COR-L47 (cell line): ENCODE measurements at regions not wholly inside any gene's neighbourhood (a gene's known extent, or its start where the extent isn't known, plus 50 kb on each side); places are given as distances from the start of the nearest gene placed in this dataset.
"Not testable (repeated sequence)": the region's sequence is repeated elsewhere in the genome, so short reads cannot be mapped to it uniquely, and the experiment has no call there.

Experiments
- DNase-seq: peaks from one replicate; lab custom pipeline; 2025; lab: John Stamatoyannopoulos, UW

DNA sequence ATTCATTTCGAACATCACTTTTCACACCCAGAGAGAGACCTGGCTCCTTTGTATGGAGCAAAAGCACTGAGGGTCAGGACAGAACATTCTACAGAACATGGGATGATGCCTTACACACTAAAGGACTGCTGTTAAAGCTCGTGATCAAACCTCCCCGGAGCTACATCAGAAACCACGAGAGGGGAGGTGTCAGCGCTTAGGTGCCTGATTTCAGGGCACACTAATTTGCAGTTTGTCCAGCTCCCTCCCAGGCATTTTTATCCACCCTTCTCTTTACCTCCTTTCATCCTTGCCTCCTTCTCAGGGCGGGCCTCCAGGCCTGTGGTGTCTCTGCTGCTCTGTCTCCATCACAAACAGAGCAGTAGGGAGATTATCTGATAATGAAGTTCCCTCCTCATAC is 127.5 kb downstream of the VPREB1 start:
- no peak for DNase-seq

GRCh38 chr22:22374163-22374562 is 129.6 kb downstream of the VPREB1 start:
- no peak for DNase-seq

DNA sequence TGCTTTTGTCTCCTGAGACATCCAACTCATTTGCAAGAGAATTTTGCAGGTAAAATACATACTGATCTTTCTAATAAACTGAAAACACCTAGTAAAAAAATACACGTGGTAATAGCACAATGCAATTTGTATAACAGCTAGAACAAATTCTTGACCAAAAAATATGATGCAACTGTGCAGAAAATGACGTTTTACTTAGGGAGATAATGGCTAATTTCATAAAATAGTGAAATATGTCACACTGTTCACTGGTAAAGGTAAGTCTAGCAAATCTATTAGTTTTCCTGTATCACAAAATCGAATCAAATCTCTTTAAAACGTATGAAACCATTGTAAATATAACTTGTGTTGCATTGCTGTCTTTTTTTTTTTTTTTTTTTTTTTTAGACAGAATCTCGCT is 130.0 kb downstream of the VPREB1 start:
- DNase-seq, result no peak

DNA sequence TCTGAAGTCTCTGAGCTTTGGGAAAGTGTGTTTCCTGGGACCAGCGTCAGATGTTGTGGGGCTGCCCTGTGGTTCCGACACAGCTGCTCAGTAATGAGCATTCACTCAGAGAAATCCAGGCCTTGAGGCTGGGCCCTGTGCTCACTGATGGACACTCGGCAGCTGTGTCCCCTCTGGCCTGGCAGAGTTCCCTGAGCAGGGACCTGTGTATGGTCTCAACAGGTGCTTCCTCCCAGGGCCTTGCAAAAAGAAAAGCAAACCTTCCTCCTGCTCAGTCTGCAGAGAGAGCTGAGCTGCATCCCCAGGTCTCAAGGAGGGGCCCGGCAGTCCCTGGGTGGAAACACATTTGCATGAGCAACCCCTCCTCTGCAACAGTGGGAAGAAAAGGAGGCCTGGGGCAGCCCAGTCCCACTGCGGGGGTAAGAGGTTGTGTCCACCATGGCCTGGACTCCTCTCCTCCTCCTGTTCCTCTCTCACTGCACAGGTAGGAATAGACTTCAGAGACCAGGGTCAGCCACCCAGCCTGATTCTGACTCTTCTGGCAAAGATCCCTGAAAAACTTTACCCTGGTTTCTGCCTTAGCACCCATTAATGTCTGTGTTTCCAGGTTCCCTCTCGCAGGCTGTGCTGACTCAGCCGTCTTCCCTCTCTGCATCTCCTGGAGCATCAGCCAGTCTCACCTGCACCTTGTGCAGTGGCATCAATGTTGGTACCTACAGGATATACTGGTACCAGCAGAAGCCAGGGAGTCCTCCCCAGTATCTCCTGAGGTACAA is 131.2 kb downstream of the VPREB1 start:
- DNase-seq, result no peak

DNA sequence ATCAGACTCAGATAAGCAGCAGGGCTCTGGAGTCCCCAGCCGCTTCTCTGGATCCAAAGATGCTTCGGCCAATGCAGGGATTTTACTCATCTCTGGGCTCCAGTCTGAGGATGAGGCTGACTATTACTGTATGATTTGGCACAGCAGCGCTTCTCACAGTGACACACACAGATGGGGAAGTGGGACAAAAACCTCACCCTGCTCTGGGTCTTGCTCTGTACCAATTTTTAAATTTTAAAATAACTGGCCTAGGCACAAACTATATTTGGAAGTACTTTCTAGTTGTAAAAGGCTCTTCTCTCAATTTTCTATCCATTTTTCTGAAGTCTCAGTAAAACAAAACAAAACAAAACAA is 131.7 kb downstream of the VPREB1 start:
- DNase-seq, result no peak

DNA sequence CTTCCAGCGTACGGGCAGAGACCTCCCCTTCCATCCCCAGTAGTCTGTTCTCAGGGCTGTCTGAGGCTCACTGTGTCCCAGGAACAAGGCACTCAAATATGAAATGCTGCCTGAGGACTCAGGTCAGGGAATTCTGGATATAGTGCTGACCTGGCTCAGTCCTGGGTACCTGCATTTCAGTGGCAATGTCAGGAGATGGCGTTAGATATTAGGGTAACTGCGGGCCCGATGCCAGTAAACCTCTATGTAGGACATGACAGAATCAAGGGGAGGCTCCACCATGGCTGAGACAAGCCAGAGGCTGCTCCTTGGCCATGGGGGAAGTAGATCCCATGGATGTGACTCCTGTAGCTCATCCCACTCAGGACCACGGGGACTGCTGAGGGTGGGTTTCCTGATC is 131.7 kb downstream of the ZNF280B start:
- not testable (repeated sequence) for DNase-seq

GRCh38 chr22:22377335-22377734 is 131.2 kb downstream of the ZNF280B start:
- DNase-seq, result no peak

GRCh38 chr22:22378446-22379415 is 129.8 kb downstream of the ZNF280B start:
- no peak for DNase-seq

DNA sequence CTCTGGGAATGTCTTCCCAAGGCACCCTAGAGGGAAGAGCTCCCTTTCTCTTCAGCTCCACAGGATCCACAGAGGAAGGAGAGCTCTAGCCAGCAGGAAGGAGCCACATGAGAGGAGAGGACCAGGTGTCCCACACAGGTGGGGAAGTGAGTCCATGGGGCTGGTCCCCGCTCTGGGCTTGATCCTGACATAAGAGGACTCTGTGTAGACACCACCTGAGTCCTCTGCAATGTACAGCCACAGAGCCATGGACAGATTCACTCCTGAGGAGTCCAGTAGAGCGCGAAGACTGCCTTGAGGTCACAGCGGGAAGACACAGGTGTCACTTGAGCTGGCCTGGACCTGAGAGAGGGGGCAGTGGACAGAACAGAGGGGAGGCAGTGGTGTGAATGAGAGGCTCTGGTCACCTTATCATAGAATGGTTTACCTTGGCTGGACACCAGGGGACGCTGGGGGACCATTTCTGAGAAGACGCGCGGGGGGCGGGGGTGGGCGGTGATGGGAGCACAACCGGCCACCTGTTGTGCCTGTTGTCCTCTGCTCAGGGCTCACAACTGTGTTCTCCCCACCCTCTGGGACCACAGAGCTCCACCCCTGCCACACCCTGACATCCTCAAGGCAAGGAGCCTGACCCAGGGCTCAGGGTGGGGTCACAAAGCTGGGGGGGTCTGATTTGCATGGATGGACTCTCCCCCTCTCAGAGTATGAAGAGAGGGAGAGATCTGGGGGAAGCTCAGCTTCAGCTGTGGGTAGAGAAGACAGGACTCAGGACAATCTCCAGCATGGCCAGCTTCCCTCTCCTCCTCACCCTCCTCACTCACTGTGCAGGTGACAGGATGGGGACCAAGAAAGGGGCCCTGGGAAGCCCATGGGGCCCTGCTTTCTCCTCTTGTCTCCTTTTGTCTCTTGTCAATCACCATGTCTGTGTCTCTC is 128.2 kb downstream of the ZNF280B start:
- no peak for DNase-seq

DNA sequence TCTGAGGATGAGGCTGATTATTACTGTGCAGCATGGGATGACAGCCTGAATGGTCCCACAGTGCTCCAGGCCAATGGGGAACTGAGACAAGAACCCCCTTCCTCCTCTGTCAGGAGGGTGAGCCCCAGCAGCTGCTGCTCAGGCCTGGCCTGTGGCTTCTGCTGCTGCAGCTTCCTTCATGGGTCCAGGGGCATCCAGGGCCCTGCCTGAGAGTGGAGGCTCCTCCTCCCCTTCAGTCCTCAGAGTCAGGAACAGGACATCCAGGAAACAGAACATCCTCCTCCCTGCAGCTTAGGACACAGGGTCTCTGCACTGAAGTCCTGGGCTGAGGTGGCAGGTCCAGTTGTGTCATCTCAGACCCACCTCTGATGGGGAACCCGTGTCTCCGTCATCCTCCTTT is 127.2 kb downstream of the ZNF280B start:
- not testable (repeated sequence) for DNase-seq

GRCh38 chr22:22384267-22384666 is 124.3 kb downstream of the ZNF280B start:
- DNase-seq, result no peak

DNA sequence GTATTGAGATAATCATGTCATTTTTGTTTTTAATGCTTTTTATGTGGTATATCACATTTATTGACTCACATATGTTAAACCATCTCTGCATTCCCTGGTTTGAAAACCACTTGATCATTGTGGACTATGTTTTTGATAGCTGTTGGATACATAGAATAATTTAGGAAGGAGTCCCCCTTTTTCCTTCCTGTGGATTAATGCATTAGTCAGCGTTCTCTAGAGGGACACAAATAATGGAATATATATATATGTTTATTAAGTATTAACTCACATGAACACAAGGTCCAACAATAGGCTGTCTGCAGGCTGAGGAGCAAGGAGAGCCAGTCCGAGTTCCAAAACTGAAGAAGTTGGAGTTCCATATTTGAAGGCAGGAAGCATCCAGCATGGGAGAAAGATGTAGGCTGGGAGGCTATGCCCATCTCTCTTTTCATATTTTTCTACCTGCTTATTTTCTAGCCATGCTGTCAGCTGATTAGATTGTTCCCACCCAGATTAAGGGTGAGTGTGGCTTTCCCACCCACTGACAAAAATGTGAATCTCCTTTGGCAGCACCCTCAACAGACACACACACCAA is 123.8 kb downstream of the ZNF280B start:
- DNase-seq, result no peak

GRCh38 chr22:22386602-22387385 is 121.7 kb downstream of the ZNF280B start:
- no peak for DNase-seq

- no peak for DNase-seq
These were observed 121.2 kb downstream of the ZNF280B start for GRCh38 chr22:22387386-22387736.

DNA sequence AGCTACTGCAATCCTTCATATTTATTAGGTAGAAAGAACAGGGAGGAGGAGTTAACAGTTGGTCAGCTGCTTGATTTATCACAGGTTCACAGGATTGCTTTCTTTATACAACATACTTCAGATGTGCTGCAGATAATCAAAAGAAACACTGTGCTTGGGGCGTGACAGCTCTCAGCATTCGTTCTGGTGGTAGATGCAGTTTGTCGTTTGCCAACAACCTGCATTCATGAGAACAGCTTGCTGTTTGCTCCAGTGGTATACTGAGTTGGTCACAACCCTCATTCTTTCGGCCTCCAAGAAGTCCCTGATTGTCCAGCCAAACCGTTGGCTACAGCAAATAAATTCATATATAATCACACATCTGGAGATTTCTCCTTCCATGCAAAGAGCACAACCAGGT is 120.5 kb downstream of the ZNF280B start:
- DNase-seq, result no peak

DNA sequence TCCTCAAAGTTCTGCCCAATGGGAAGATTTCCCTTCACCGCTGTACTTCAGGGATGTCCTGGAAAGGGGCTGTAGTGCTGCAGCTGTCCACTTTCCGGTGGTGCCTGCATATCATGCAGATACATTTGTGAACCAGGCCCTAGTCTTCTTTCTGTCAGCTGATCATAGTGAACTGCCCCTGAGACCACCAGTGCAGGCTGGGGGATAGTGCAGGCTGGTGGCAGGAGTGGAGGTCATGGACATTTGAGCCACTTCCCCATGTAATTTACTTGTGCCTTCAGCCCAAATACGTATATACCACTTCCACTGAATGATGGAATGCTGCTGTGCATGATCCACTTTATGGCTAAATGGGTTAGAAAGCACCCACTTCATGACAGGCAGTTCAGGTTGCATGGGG is 120.0 kb downstream of the ZNF280B start:
- DNase-seq, result no peak

GRCh38 chr22:22389467-22389866 is 119.1 kb downstream of the ZNF280B start:
- DNase-seq, result no peak

DNA sequence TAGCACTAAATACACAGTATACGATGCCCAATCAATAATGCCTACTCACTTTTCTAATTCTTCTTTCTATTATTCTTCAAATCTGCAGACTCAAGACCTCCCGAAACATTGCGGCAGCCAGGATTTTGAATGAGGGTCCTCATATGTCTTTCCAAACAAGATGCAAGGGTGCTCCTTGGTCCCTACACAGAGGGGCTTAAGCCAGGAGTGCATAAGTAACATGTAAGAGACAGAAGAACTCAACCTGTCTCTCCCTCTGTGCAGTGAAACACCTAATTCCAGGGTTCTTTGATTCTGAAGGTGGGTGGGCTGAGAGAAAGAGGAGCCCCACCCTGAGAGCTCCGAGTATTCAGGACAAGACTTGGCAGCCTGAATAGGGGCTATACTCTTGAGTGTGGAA is 117.6 kb downstream of the ZNF280B start:
- DNase-seq, result no peak

GRCh38 chr22:22391543-22391942 is 117.0 kb downstream of the ZNF280B start:
- DNase-seq, result no peak

DNA sequence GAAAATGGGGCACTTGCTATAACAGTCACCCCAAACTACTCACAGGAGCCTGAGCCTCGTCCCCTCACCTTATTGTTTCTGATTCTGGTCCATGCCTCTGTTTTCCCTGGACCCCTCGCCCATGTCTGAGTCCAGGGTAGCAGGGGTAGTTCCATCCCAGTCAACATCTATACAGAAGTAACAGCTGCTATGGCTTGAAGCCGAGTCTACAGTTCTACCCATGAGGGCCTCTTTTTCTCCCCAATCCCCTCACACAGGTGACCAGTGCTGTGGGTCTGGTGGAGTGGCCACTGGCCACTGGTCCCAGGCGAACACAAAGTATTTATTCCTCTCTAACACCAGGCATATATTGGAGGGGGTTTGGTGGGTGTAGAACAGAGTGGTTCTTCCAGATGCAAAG is 116.4 kb downstream of the ZNF280B start:
- DNase-seq, result no peak

DNA sequence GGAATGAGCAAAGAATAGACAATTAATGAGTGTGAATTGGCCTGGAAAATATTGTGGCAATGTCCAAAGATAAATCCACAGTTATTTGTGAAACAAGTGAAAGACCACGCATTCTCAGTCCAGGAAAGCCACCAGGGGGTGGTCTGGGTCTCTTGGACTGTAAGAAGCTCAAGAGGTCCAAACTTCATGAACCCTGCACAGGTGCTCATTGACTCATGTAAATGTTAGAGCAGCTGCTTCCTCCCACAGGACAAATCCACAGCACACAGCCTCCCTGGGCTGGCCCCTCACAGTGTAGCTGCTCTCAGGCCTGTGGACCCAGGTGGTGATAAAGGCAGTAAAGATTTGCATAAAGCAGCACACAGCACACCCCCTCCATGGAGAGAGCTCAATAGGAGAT is 114.0 kb downstream of the ZNF280B start:
- DNase-seq, result no peak
